ENCODE measurements at regions not wholly inside any gene's neighbourhood (a gene's known extent, or its start where the extent isn't known, plus 50 kb on each side); places are given as distances from the start of the nearest gene placed in this dataset.

DNA sequence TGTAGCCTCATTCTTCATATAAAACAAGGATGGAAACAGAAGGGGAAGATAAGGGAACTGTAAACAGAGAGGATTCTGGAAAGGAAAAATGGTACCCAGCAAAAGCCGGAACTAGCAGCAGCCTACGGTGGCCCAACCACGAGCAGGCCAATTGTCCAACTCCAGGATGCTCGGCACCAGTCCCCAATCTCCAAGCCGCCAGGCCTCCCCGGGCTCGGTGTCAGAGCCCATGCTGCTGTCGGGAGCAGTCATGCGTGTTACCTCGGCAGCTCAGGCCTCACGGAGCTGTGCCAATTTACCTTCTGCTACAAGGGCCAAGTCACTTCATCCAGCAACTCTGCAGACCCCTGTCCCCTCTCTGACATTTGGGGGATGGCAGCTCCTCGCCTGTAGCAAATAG lies 130.8 kb downstream of the ZBTB18 start:
- Histone ChIP-seq H3K27ac (no peak overlapping the region), H3K27me3 (no peaks in the 10 kb centered on the region), H3K9me3 (no peaks in the 10 kb centered on the region), H3K4me1 (no peaks in the 10 kb centered on the region), H3K36me3 (no peaks in the 10 kb centered on the region), H3K4me3 (no peak overlapping the region)
- no peak for TF ChIP-seq EP300 (IDR thresholded peaks at IDR 0.05)
- TF ChIP-seq, protein P1, sequence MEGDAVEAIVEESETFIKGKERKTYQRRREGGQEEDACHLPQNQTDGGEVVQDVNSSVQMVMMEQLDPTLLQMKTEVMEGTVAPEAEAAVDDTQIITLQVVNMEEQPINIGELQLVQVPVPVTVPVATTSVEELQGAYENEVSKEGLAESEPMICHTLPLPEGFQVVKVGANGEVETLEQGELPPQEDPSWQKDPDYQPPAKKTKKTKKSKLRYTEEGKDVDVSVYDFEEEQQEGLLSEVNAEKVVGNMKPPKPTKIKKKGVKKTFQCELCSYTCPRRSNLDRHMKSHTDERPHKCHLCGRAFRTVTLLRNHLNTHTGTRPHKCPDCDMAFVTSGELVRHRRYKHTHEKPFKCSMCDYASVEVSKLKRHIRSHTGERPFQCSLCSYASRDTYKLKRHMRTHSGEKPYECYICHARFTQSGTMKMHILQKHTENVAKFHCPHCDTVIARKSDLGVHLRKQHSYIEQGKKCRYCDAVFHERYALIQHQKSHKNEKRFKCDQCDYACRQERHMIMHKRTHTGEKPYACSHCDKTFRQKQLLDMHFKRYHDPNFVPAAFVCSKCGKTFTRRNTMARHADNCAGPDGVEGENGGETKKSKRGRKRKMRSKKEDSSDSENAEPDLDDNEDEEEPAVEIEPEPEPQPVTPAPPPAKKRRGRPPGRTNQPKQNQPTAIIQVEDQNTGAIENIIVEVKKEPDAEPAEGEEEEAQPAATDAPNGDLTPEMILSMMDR (IDR thresholded peaks at IDR 0.05), result no peak
- no peak for TF ChIP-seq POLR2AphosphoS5 (IDR thresholded peaks at IDR 0.05)
- TF ChIP-seq POLR2A (IDR thresholded peaks at IDR 0.05), result no peak
- DNase-seq (ENCODE audit: low spot score in 2 of 2), result no peak
- WGBS, result 93% methylated on average over 12 of the region's 12 CpGs

- H3K27me3 ChIP-seq, result no peaks in the 10 kb centered on the region
- no peak for DNase-seq (ENCODE audit: low spot score in 2 of 2)
- no peaks in the 10 kb centered on the region for H3K36me3 ChIP-seq
- no peaks in the 10 kb centered on the region for H3K4me1 ChIP-seq
- H3K27ac ChIP-seq, result no peak overlapping the region
- no peaks in the 10 kb centered on the region for H3K9me3 ChIP-seq
- WGBS, result 86% methylated on average over 7 of the region's 7 CpGs
- no peak for TF ChIP-seq POLR2A (IDR thresholded peaks at IDR 0.05)
- no peak for TF ChIP-seq EP300 (IDR thresholded peaks at IDR 0.05)
- no peak for TF ChIP-seq POLR2AphosphoS5 (IDR thresholded peaks at IDR 0.05)
- TF ChIP-seq, protein P1 (IDR thresholded peaks at IDR 0.05), result no peak
- H3K4me3 ChIP-seq, result no peak overlapping the region
These were observed 132.0 kb downstream of the ZBTB18 start for GRCh38 chr1:244183037-244183436.

DNA sequence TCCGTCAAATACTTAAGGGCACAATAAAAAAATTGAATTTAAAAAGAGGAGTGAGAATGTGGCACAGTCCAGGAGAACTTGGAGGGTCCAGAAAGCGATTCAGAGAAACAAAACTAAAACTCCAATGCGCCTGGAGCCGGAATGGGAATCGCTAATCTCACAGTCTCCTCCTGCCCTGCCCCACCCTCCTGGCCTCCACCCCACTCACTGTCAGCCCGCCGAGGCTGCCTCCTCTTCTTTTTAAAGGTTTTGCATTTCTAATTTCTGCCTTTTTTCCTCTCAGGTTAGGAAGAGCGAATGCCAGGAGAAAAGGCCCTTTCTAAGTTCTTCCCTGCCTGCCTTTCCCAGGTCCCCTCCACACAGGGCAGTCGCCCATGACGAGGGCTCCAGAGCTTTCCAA lies 135.3 kb downstream of the ZBTB18 start:
- H3K9me3 ChIP-seq, result no peaks in the 10 kb centered on the region
- H3K27ac ChIP-seq, result no peak overlapping the region
- H3K4me3 ChIP-seq, result no peak overlapping the region
- no peaks in the 10 kb centered on the region for H3K36me3 ChIP-seq
- TF ChIP-seq EP300 (IDR thresholded peaks at IDR 0.05), result no peak
- TF ChIP-seq POLR2A (IDR thresholded peaks at IDR 0.05), result no peak
- no peak for TF ChIP-seq POLR2AphosphoS5 (IDR thresholded peaks at IDR 0.05)
- TF ChIP-seq, protein P1 (IDR thresholded peaks at IDR 0.05), result no peak
- no peaks in the 10 kb centered on the region for H3K27me3 ChIP-seq
- no peaks in the 10 kb centered on the region for H3K4me1 ChIP-seq
- DNase-seq (ENCODE audit: low spot score in 2 of 2), result no peak
- WGBS, result 87% methylated on average over 10 of the region's 10 CpGs

DNA sequence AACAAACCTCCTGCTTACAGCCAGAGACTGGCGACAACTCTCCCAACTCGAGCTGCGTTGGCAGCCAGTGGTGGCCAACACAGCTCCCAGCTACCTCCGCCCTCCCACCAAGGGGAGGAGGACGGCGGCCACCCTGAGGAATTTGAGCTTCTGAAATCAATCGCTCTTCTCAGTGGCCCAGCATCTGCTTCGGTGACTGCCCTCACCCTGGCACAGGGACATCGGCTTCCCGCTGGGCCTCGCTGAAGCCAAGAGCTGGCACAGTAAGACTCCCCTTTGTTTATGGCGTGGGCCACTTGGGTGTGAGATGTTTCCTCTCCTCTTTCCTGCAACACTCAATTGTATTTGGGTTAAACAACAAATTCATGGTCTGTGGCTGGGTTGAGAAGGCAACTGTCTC lies 136.2 kb downstream of the ZBTB18 start:
- no peak overlapping the region for H3K27ac ChIP-seq
- H3K27me3 ChIP-seq, result no peaks in the 10 kb centered on the region
- H3K9me3 ChIP-seq, result no peaks in the 10 kb centered on the region
- no peak overlapping the region for H3K4me3 ChIP-seq
- no peak for DNase-seq (ENCODE audit: low spot score in 2 of 2)
- TF ChIP-seq POLR2AphosphoS5 (IDR thresholded peaks at IDR 0.05) (no peak), POLR2A (IDR thresholded peaks at IDR 0.05) (no peak), EP300 (IDR thresholded peaks at IDR 0.05) (no peak)
- TF ChIP-seq, protein P1 (IDR thresholded peaks at IDR 0.05), result no peak
- WGBS, result 87% methylated on average over 11 of the region's 12 CpGs
- no peaks in the 10 kb centered on the region for H3K36me3 ChIP-seq
- H3K4me1 ChIP-seq, result no peaks in the 10 kb centered on the region

DNA sequence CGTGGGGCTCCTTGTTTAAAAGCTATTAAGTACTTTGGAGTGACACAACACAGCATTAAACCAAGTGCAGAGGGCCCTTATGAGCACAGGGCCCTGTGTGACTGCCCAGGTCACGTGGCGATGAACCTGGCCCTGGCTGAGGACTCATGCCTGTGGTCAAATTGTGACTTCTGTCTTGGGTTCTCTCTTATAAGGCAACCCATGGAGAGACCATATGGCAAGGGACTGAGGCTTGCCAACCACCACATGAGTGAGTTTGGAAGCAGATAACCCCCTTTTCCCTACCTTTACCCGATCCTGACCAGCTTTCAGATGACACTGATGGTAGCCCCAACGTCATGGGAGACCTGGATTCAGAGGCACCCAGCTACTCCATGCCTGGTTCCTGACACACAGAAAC lies 140.5 kb downstream of the ZBTB18 start:
- 86% methylated on average over 5 of the region's 5 CpGs for WGBS
- no peaks in the 10 kb centered on the region for H3K36me3 ChIP-seq

More for the DNA sequence above, 140.5 kb downstream of the ZBTB18 start:
- H3K27ac ChIP-seq, result no peak overlapping the region
- H3K4me3 ChIP-seq, result no peak overlapping the region
- H3K27me3 ChIP-seq, result no peaks in the 10 kb centered on the region
- H3K9me3 ChIP-seq, result no peaks in the 10 kb centered on the region
- DNase-seq (ENCODE audit: low spot score in 2 of 2), result no peak
- no peaks in the 10 kb centered on the region for H3K4me1 ChIP-seq
- TF ChIP-seq, protein P1 (IDR thresholded peaks at IDR 0.05), result no peak
- TF ChIP-seq POLR2A (IDR thresholded peaks at IDR 0.05) (no peak), EP300 (IDR thresholded peaks at IDR 0.05) (no peak), POLR2AphosphoS5 (IDR thresholded peaks at IDR 0.05) (no peak)
